ENCODE measurements at regions not wholly inside any gene's neighbourhood (a gene's known extent, or its start where the extent isn't known, plus 50 kb on each side); places are given as distances from the start of the nearest gene placed in this dataset.

DNA sequence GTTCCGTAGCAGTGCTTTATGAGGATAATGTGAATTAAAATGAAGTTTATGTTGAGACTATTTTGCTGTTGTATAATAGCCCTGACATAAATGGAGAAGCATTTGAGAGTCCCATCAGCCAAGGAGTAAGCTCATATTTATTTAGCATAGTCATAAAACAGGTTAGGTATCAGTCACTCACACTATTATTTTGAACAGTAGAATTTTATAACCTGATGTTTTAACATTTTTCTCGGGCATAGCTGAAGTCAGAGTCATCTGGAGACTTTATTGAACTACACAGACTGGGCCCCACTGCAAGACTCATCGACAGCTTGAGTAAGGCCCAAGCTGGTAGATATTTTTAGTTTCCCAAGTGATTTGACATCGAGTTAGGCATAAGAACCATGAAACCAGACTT, 620.3 kb upstream of the WWC1 start:
- TF ChIP-seq EZH2 (IDR thresholded peaks at IDR 0.05; ENCODE audit: insufficient read depth, poor library complexity, severe bottlenecking) (no peak), EZH2phosphoT487 (IDR thresholded peaks at IDR 0.05; ENCODE audit: insufficient read depth, low read depth) (no peak)
